H1 (cell line): ENCODE measurements at regions not wholly inside any gene's neighbourhood (a gene's known extent, or its start where the extent isn't known, plus 50 kb on each side); places are given as distances from the start of the nearest gene placed in this dataset.

Experiments used
- GABPA ChIP-seq: IDR thresholded peaks from 2 replicates; pipeline ENCODE4 v1.6.1; 2011; ENCODE audit warnings: mild to moderate bottlenecking, low read length, moderate library complexity, borderline replicate concordance; ENCODE audit not compliant: insufficient read depth
- HDAC2 ChIP-seq, 2 experiments: fragments of 300-600 bp in 1 of 2; sonication (generic) in 1 of 2; IDR thresholded peaks; 2 replicates each; pipeline ENCODE4 v1.6.1; 2011 to 2012; ENCODE audit warnings: low read depth in 2 of 2, low read length in 2 of 2, mild to moderate bottlenecking in 2 of 2, moderate library complexity in 2 of 2, borderline replicate concordance in 1 of 2, inconsistent platforms in 1 of 2
- KDM1A ChIP-seq: fragments of 200-600, 300-600 bp; sonication (generic); IDR thresholded peaks from 2 replicates; pipeline ENCODE4 v1.7.1; 2016; ENCODE audit warnings: mild to moderate bottlenecking, low read length, borderline replicate concordance
- SRF ChIP-seq: IDR thresholded peaks from 2 replicates; pipeline ENCODE4 v1.6.1; 2011; ENCODE audit warnings: mild to moderate bottlenecking, low read depth, low read length, moderate library complexity
- TF ChIP-seq, protein P1 (sequence below): fragments of 300-600 bp; sonication (generic); IDR thresholded peaks from 2 replicates; pipeline ENCODE4 v1.7.1; 2012; ENCODE audit warnings: low read length, moderate library complexity, mild to moderate bottlenecking, inconsistent platforms; ENCODE audit not compliant: insufficient replicate concordance

- TF ChIP-seq, protein P1, sequence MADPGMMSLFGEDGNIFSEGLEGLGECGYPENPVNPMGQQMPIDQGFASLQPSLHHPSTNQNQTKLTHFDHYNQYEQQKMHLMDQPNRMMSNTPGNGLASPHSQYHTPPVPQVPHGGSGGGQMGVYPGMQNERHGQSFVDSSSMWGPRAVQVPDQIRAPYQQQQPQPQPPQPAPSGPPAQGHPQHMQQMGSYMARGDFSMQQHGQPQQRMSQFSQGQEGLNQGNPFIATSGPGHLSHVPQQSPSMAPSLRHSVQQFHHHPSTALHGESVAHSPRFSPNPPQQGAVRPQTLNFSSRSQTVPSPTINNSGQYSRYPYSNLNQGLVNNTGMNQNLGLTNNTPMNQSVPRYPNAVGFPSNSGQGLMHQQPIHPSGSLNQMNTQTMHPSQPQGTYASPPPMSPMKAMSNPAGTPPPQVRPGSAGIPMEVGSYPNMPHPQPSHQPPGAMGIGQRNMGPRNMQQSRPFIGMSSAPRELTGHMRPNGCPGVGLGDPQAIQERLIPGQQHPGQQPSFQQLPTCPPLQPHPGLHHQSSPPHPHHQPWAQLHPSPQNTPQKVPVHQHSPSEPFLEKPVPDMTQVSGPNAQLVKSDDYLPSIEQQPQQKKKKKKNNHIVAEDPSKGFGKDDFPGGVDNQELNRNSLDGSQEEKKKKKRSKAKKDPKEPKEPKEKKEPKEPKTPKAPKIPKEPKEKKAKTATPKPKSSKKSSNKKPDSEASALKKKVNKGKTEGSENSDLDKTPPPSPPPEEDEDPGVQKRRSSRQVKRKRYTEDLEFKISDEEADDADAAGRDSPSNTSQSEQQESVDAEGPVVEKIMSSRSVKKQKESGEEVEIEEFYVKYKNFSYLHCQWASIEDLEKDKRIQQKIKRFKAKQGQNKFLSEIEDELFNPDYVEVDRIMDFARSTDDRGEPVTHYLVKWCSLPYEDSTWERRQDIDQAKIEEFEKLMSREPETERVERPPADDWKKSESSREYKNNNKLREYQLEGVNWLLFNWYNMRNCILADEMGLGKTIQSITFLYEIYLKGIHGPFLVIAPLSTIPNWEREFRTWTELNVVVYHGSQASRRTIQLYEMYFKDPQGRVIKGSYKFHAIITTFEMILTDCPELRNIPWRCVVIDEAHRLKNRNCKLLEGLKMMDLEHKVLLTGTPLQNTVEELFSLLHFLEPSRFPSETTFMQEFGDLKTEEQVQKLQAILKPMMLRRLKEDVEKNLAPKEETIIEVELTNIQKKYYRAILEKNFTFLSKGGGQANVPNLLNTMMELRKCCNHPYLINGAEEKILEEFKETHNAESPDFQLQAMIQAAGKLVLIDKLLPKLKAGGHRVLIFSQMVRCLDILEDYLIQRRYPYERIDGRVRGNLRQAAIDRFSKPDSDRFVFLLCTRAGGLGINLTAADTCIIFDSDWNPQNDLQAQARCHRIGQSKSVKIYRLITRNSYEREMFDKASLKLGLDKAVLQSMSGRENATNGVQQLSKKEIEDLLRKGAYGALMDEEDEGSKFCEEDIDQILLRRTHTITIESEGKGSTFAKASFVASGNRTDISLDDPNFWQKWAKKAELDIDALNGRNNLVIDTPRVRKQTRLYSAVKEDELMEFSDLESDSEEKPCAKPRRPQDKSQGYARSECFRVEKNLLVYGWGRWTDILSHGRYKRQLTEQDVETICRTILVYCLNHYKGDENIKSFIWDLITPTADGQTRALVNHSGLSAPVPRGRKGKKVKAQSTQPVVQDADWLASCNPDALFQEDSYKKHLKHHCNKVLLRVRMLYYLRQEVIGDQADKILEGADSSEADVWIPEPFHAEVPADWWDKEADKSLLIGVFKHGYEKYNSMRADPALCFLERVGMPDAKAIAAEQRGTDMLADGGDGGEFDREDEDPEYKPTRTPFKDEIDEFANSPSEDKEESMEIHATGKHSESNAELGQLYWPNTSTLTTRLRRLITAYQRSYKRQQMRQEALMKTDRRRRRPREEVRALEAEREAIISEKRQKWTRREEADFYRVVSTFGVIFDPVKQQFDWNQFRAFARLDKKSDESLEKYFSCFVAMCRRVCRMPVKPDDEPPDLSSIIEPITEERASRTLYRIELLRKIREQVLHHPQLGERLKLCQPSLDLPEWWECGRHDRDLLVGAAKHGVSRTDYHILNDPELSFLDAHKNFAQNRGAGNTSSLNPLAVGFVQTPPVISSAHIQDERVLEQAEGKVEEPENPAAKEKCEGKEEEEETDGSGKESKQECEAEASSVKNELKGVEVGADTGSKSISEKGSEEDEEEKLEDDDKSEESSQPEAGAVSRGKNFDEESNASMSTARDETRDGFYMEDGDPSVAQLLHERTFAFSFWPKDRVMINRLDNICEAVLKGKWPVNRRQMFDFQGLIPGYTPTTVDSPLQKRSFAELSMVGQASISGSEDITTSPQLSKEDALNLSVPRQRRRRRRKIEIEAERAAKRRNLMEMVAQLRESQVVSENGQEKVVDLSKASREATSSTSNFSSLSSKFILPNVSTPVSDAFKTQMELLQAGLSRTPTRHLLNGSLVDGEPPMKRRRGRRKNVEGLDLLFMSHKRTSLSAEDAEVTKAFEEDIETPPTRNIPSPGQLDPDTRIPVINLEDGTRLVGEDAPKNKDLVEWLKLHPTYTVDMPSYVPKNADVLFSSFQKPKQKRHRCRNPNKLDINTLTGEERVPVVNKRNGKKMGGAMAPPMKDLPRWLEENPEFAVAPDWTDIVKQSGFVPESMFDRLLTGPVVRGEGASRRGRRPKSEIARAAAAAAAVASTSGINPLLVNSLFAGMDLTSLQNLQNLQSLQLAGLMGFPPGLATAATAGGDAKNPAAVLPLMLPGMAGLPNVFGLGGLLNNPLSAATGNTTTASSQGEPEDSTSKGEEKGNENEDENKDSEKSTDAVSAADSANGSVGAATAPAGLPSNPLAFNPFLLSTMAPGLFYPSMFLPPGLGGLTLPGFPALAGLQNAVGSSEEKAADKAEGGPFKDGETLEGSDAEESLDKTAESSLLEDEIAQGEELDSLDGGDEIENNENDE: no peak
- TF ChIP-seq KDM1A (no peak), SRF (no peak), GABPA (no peak), HDAC2 (IDR thresholded peaks at IDR 0.05; ENCODE audit: borderline replicate concordance in 1 of 2, low read depth in 2 of 2, low read length in 2 of 2) (no peak)
Observed at GRCh38 chr3:86772699-86773098, 218.2 kb downstream of the VGLL3 start (continued).
